GM18907 (cell line): ENCODE measurements at regions not wholly inside any gene's neighbourhood (a gene's known extent, or its start where the extent isn't known, plus 50 kb on each side); places are given as distances from the start of the nearest gene placed in this dataset.
"Not testable (repeated sequence)": the region's sequence is repeated elsewhere in the genome, so short reads cannot be mapped to it uniquely, and the experiment has no call there.

Experiments
- ATAC-seq: cut with Tn5 transposase; IDR thresholded peaks from one replicate; pipeline ENCODE4 v1.9.1; 2021; ENCODE audit warnings: mild to moderate bottlenecking, moderate library complexity; ENCODE audit not compliant: unreplicated experiment

DNA sequence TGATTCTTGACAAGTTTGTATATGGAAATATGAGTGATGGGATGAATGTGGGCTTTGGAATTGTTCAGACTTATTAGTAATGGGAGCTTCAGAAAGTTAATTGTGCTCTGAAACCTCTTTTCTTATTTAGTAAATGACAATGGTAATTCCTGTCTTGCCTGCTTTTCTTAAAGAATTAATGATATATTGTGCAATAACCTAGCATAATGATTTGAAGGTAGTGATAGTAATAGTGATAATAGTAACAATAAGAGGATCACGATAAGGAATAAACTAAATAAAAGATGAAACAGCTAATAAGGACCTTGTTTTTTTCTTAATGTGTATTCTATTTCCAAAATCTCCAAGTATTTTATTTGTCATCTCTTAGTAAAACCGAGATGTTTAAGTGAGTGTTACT, 245.0 kb upstream of the CPHXL start:
- no peak for ATAC-seq

DNA sequence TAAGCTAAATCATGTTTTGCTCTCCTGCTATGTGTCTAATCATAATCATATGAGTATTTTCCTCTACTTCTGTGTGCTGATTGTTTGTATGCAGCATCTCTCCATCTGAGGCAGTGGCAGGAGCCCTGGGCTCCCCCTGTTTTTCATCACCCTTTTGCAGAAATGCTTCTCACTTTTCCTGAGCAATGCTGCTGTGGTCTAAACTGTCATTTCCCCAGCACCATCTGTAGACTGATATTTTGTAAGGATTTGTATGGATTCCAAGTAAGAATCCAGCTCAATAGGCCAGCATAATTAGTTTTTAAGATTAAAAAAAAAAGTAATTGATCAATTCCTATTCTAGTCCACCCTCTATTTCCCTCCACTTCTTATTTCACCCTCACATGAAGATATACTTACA, 257.0 kb upstream of the CPHXL start:
- no peak for ATAC-seq

DNA sequence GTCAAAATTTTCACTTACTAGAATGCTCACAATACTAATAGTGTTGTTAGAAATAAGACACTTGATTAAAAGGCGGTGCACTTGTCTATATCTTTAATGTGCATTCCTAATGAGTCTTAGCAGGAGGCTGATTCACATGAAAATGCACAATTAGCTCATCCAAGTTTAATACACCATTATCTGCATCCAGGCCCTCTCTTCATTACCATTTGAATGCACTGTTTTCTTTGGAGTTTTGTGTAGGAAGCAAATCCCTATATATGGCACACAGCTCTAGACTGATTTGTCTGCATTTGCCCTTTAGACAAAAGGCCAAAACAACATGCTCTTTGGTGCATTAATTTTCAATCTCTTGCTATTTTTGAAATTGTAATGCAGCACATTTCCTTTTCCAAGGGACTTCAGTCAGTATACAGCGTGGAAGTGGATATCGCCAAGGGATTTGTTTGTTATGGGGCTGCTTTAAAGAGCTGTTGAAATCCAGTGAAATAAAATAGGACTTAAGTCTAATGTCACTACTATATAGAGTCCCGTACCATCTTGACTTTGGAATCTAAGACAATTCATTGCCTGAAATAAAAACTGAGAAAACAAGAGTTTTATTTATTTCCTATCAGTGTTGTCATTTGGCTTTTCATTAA, 257.6 kb upstream of the CPHXL start:
- no peak for ATAC-seq

DNA sequence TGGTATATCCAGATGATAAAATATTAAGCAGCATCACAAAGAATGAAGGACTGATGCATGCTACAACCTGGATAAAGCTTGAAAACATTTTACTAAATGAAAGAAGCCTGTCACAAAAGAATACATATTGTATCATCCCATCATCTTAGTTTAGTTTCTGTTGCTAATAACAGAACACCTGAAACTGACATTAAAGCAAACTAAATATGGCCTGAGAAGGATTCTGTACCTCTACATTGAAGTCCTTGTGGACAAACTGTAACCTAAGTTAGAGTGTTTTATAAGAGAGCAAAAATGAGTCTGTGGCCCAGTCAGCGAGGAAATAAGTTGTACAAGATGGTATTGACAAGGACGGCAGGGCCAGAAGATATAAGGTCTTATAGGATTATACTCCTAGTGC, 261.0 kb upstream of the CPHXL start:
- no peak for ATAC-seq

DNA sequence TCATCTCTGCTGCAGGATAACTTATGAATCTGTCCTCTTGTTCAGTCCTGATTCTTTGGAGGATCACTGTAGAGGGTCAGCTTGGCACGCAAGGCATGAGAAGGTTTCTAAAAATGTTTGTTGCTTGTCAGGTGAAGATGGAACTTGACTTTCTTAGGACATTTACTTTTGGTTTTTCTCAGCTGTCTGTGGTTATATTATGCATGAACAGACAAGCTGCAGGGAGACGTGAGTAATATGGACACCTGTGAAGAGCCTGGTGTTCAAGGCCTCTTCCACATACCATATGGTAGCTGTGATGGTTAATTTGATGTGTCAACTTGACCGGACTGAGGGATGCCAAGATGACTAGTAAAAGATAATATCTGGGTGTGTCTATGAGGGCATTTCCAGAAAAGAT, 270.2 kb upstream of the CPHXL start:
- ATAC-seq, result no peak

DNA sequence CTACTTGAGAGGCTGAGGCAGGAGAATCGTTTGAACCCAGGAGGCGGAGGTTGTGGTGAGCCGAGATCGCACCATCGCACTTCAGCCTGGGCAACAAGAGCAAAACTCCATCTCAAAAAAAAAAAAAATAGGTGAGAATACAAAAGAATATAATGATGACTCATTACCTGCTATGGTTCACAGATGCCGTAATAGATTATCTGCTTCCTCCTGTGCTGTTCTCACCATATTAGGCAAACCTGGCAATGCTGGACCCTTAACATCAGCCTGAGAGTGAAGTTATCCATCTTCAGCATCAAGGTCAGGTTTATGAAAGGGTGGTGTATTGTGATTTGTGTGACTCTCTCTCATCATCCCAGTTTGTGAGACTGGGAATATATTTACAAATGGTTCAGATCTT, 271.3 kb upstream of the CPHXL start:
- no peak for ATAC-seq

DNA sequence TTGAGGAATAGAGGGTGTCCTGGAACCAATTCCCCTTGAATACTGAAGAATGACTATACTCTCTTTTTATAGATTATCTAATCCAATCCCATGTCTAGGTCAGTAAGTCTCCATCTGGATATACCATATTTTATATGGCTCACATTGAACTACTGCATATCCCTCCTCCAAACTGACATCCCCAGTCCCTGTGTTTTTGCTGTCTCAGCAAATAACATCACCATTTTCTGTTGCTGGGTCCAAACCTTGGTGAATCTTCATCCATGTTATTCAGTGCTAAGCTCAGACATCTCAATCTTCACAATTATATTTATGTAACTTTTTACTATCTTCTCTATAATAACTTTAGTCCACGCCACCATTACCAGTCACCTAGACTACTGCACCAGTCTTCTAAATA, 269.6 kb upstream of the CNTNAP4 start:
- no peak for ATAC-seq

DNA sequence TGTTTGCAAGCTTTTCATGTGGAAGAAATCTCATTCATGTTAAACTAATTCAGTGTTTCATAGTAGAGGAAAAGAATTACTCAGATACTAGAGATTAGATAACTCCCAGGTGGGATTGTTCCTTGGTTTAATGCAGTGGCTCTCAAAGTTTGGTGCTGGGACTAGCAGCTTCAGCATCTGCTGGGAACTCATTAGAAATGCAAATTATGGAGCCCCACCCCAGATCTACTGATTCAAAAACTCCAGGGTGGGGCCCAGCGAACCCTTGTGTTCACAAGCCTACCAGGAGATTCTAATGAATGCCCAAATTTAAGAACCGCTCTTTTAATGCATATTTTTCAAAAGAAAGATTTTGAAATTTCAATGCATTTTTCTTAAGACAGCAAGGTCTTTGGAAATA, 253.4 kb upstream of the CNTNAP4 start:
- no peak for ATAC-seq

DNA sequence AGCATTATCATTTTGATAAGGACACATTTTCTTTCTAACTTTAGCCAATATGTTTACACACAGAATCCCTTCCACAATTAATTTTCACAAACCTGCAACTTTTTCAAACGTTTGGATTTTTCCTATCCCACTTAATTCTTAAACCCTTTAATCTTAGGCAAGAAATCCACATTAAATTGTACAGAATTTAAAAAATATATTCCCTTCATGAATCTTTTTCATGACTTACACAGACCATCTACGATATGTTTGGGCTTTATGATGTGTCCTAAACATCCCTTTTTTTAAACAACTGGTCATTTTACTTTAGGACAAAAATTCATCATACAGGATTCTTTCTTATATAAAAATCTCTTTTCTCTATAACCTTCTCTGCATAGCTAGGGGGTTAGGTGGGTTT, 241.5 kb upstream of the CNTNAP4 start:
- no peak for ATAC-seq

DNA sequence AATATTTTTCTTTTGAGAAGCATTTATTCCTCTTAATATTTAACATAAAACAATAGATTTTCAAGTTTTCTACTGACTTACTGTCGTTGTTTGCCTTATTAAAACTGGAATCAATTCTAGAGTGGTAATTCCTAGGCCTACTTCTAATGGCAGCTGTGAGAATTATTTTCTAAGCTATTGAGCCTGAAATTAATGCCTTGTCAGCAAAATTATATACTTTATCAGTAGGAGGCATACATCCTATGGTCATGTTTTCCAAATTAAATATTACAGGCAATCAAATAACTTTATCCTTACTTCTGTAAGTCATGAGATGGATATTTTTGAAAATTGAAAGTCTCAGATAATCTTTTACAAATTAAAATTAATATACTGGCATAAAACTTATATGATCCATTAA, 239.1 kb upstream of the CNTNAP4 start:
- ATAC-seq, result no peak

DNA sequence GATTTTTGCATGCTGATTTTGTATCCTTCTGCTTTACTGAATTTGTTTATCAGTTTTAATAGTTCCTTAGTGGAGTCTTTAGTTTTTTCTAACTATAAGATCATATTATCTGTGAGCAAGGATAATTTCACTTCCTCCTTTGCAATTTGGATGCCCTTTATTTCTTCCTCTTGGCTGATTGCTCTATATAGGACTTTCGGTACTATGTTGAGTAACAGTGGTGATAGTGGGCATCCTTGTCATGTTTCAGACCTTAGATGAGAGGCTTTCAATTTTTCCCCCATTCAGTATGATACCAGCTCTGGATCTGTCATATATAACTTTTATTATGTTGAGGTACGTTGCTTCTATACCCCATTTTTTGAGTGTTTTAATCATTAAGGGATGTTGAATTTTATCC, 224.5 kb upstream of the CNTNAP4 start:
- ATAC-seq, result no peak

DNA sequence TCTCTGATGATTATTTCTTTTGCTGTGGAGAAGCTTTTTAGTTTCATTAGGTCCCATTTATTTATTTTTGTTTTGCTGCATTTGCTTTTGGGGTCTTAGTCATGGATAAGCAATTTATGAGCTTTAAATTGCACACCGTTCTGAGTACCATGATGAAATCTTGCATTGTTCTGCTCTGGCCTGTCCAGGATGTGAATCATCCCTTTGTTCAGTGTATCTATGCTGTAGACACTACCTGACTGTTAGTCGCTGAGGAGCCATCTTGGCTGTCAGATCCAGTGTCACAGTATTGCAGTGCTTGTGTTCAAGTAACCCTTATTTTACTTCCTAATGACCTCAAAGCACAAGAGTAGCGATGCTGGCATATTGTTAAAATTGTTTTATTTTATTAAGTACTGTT, 218.0 kb upstream of the CNTNAP4 start:
- no peak for ATAC-seq

DNA sequence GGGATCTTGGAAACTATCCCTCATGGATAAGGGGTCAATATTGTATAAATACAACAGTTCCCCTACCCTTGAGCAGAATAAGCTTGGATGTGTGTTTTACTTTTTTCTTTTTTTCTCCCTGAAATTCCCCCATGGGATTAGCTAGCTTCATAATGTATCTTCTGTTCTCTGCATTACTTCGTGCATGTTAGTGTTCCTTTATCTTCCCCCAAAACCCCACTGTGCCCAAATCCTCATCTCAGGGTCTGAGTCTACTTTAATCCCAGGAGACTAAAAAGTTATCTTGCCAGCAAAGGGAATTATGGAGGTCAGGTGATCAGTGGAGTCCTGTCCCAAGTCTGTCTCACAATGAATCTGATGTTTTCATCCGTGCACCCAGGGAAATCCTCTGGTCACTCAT, 217.5 kb upstream of the CNTNAP4 start:
- ATAC-seq, result no peak

DNA sequence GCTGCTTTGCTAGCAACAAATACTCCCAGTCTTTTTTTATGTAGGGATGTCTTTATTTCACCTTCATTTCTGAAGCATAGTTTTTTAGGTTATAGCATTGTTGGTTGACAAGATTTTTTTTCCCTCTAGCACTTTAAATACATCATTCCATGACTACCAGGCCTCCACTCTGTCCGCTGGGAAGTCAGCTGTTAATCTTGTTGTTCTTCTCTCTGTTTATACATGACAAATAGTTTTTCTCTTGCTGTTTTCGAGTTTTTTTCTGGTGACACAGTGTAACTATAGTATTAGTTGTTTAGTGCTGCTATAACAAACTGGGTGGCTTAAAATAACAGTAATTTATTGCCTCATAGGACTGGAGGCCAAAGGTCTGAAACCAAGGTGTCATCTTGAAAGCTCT, 205.5 kb upstream of the CNTNAP4 start:
- ATAC-seq, result no peak

DNA sequence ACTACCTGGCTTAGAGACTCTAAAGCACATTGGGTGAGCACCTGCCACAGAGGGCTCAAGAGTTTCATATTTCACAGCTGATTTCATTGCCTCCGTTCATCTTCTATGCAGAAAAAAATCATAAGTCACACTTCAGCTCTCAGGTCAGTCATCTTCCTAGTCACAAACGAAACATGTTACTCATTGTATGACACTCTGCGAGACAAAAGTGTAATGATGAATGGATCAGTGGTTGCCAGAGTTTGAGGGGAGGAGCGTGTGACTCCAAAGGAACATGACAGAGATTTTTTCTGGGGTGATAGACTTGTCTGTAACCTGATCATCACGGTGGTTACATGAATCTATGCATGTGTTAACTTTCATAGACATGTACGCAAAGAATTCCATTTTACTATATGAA, 195.2 kb upstream of the CNTNAP4 start:
- no peak for ATAC-seq

DNA sequence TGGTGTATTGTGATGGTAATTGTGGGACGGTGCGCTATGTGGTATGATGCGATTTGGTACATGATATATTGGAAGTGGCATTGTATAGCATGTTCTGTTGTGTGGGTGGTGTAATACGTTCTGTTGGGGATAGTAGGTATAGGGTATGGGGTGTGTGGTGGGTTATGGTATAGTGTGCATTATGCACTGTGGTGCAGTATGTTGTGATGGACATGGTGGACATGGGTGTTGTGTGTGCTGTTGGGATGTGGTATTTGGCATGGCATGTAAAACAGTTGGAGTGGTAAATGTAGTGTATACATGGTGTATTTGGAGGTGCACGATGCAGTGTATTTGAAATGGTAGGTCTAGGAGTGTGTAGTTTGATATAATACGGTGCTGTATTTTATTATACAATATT, 170.6 kb upstream of the CNTNAP4 start:
- no peak for ATAC-seq

DNA sequence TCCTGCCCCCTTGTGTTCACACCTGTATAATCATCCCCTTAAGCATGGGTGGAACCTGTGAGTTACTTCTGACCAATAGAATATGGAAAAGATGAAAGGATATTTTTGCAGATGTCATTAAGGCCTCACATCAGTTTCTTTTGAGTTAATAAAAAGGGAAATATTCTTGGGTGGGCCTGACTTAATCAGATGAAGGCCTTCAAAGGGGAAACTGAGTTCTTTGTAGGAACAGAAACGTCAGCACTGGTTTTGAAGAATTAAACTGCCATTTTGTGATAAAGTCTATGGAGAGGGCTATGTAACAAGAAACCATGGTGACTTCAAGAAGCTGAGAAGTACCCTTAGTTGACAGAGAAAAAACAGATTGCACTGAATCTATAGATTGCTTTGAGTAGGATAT, 168.7 kb upstream of the CNTNAP4 start:
- ATAC-seq, result no peak

DNA sequence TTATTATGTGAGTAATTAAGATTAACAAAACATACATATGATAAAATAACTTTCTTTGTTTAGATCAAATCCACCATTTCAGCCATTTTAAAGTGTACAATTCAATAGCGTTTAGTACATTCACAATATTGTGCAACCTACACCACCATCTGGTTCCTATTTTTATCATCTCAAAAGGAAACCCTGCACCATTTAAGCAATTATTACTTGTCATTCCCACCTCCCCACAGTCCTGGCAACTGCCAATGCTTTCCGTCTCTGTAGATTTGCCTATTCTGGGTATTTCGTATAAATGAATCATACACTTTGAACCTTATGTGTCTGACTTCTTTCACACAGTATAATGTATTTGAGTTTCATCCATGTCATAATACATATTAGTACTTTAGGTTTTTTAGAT, 162.5 kb upstream of the CNTNAP4 start:
- no peak for ATAC-seq

DNA sequence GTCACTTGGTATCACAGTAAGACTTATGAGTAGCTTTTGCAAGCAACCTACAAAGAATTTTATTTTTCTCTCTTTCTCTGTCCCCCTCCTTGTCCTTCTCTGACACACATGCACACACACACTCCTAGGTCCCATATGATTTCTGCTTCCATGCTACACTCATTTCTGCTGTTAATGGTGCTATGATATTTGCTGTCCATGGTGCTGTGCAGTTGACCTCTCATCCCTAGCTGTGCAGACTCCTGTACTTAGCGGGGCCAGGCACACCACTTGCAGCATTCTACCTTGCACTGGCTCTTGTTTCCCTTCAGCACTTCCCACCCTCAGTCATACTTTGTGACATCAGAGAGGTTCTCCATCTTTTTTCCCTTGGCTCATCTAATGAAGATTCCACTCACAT, 158.9 kb upstream of the CNTNAP4 start:
- no peak for ATAC-seq

DNA sequence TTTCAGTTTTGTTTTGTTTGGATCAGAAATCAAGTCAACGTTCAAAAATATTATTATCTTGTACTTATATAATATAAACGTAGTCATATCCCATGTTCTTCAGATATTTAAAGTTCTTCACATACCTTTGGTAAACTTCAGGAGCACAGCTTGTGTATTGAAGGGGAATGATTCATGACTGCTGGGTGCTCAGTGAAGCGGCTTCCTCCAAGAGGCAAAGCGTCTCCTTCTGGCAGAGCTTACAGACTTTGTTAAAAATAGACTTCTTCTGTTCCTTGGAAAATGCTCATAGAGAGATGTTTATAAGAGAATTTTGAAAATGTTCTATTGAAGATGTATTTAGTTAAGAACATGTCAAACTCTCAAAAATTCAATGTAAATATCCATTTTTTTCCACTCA, 155.6 kb upstream of the CNTNAP4 start:
- ATAC-seq, result no peak

DNA sequence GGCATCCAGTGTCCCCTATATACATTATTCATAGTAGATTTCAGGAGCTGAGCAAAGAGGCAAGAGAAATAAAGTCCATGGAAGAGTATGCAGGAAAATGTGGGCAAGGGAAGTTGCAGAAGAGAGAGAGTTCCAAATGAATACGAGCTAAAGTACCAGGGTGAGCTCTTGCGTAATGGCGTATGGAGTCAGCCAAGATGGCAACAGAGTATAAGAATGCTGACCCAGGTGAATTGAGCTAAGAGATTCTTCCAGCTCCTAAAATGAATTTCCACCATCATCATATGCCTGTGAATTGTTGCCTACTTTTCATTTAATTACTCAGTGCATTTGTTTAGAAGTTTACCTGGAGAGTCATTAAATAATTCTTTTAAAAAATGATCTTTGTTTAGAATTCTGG, 153.2 kb upstream of the CNTNAP4 start:
- no peak for ATAC-seq

DNA sequence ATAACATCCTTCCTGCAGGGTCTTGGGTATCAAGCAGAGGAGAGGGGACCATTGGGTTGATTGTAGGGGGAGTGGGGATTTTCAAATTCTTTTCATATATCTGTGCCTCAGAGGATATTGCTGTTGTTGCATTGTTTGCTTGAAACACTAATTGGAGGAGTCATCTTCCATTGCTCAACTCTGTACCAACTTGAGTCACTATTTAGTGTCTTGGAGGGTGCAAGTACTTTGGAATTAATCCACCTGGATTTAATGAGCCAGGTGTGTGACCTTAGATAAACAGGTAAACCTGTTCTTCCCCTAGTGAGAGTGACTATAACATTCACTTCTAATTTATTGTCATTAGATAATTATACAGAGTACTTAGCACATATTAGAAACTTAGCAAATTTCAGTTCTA, 151.3 kb upstream of the CNTNAP4 start:
- no peak for ATAC-seq

DNA sequence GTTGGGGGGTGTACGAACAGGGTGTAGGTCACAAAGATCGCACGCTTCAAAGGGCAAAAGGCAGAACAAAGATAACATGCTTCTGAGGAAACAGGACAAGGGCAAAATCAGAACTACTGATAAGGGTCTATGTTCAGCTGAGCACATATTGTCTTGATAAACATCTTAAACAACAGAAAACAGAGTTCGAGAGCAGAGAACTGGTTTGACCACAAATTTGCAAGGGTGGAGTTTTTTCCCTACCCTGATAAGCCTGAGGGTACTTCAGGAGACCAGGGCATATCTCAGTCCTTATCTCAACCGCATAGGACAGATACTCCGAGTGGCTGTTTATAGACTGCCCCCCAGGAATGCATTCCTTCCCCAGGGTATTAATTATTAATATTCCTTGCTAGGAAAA, 139.1 kb upstream of the CNTNAP4 start:
- ATAC-seq, result not testable (repeated sequence)

DNA sequence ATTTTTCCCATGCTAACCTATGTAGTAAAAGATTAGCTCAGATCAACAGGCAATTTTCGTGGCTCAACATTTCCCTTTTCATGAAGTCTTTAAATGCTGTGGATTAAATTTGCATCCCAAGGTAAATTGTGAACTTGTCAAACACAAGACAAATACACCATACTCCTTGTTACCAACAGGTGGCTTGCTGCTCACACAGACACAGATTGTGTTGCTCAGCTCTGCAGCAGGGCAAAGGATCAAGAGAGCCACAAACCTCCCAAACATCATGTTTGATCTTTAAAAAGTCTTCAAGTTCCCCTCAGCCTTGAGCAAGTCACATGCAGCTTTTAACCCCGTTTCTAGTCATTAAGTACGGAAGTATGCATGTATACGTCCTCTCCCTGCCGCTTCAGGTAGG, 119.6 kb upstream of the CNTNAP4 start:
- ATAC-seq, result no peak
